OCI-LY7 (cell line): ENCODE measurements at regions not wholly inside any gene's neighbourhood (a gene's known extent, or its start where the extent isn't known, plus 50 kb on each side); places are given as distances from the start of the nearest gene placed in this dataset.

Experiments used
- BruUV-seq: library from RNA; stranded (reverse); fragments of 400-500 nt; replicated peaks from 2 replicates; lab custom pipeline; 2021; lab: Mats Ljungman, UMichigan
- CTCF ChIA-PET: fragments of 300-600 bp; sonication (Branson Sonifier 250); formaldehyde crosslinking; loops from one replicate; lab custom pipeline; 2022; ENCODE audit warnings: antibody characterized with exemption; ENCODE audit not compliant: unreplicated experiment; lab: Charles Lee
- POLR2A ChIA-PET: fragments of 300-600 bp; sonication (Branson Sonifier 250); formaldehyde crosslinking; loops from one replicate; lab custom pipeline; 2022; ENCODE audit warnings: antibody characterized with exemption; lab: Charles Lee
- DNase-seq: peaks from one replicate; pipeline ENCODE4 v3.0.0-alpha.2; 2015; ENCODE audit warnings: low spot score
- H2AFZ ChIP-seq: fragments of 200-600 bp; sonication (generic), shearing (Covaris generic); 2 replicates; pipeline ENCODE4 v1.6.1; 2014; ENCODE audit warnings: mild to moderate bottlenecking, antibody characterized with exemption, low read length, moderate library complexity
- H3K27ac ChIP-seq: fragments of 200-600 bp; sonication (generic); 2 replicates; pipeline ENCODE4 v1.5.1; 2014; ENCODE audit warnings: mixed run types, low read depth, mild to moderate bottlenecking, moderate library complexity, low read length, inconsistent platforms; ENCODE audit not compliant: poor library complexity, severe bottlenecking
- H3K36me3 ChIP-seq: fragments of 200-600 bp; sonication (generic); 2 replicates; pipeline ENCODE4 v1.6.1; 2014; ENCODE audit warnings: mild to moderate bottlenecking, antibody characterized with exemption, low read length, moderate library complexity, mixed read lengths; ENCODE audit not compliant: insufficient read depth
- H3K4me1 ChIP-seq: fragments of 200-600 bp; sonication (generic); 2 replicates; pipeline ENCODE4 v1.5.1; 2014; ENCODE audit warnings: mild to moderate bottlenecking, low read length; ENCODE audit not compliant: insufficient read depth, poor library complexity, severe bottlenecking
- H3K4me2 ChIP-seq: fragments of 200-600 bp; sonication (generic); 2 replicates; pipeline ENCODE4 v1.6.1; 2014; ENCODE audit warnings: mild to moderate bottlenecking, low read length
- H3K4me3 ChIP-seq: fragments of 200-600 bp; sonication (generic); 2 replicates; pipeline ENCODE4 v1.5.1; 2014; ENCODE audit warnings: mild to moderate bottlenecking, low read depth, low read length; ENCODE audit not compliant: poor library complexity, severe bottlenecking
- H3K79me2 ChIP-seq: fragments of 200-600 bp; sonication (generic); 2 replicates; pipeline ENCODE4 v1.6.1; 2016; ENCODE audit warnings: low read depth, mild to moderate bottlenecking, low read length, moderate library complexity, mixed read lengths; ENCODE audit not compliant: insufficient read depth
- H3K9me2 ChIP-seq: fragments of 200-600 bp; sonication (generic); 2 replicates; pipeline ENCODE4 v1.6.1; 2016; ENCODE audit warnings: mild to moderate bottlenecking, low read length, mixed read lengths; ENCODE audit not compliant: insufficient read depth
- H3K9me3 ChIP-seq: fragments of 200-600 bp; sonication (generic); 2 replicates; pipeline ENCODE4 v1.6.1; 2014; ENCODE audit warnings: mild to moderate bottlenecking, mixed run types, low read length, mixed read lengths
- H4K20me1 ChIP-seq: fragments of 200-600 bp; sonication (generic); 2 replicates; pipeline ENCODE4 v1.6.1; 2014; ENCODE audit warnings: mild to moderate bottlenecking, antibody characterized with exemption, low read length, moderate library complexity, mixed read lengths; ENCODE audit not compliant: insufficient read depth
- CTCF ChIP-seq: fragments of 200-600 bp; sonication (generic); conservative IDR thresholded peaks from 2 replicates; pipeline ENCODE4 v1.5.1; 2014; ENCODE audit warnings: mild to moderate bottlenecking, antibody characterized with exemption, low read length, moderate library complexity, mixed read lengths
- EZH2phosphoT487 ChIP-seq: fragments of 200-600 bp; sonication (generic); IDR thresholded peaks from 2 replicates; pipeline ENCODE4 v1.6.1; 2018; ENCODE audit warnings: low read depth, borderline replicate concordance, mild to moderate bottlenecking, mixed run types, antibody characterized with exemption, low read length, moderate library complexity, mixed read lengths
- intact Hi-C: fragments of 100-400 bp; cut with micrococcal nuclease; formaldehyde crosslinking; loops from one replicate; pipeline ENCODE4 v1.10.0; 2022; ENCODE audit not compliant: unreplicated experiment

GRCh38 chr7:136657482-136657921, 210.9 kb upstream of the CHRM2 start:
- H3K79me2 ChIP-seq = no peaks in the 10 kb centered on the region
- no peaks in the 10 kb centered on the region for H3K9me3 ChIP-seq
- no peak for TF ChIP-seq EZH2phosphoT487
- no peak for TF ChIP-seq CTCF
- no TSS peak for BruUV-seq
- CTCF ChIA-PET = no interaction called here
- DNase-seq = no peak
- H3K4me3 ChIP-seq = no peak overlapping the region
- H3K9me2 ChIP-seq = no peaks in the 10 kb centered on the region
- POLR2A ChIA-PET = no interaction called here
- intact Hi-C loops = no loop called here
- no peaks in the 10 kb centered on the region for H4K20me1 ChIP-seq
- peaks cover 11% of the 10 kb centered on the region for H3K4me1 ChIP-seq
- H3K36me3 ChIP-seq = no peaks in the 10 kb centered on the region
- H2AFZ ChIP-seq = peak overlapping the region; percentile 53
- no peak overlapping the region for H3K27ac ChIP-seq
- H3K4me2 ChIP-seq = no peak overlapping the region

GRCh38 chr7:136656516-136656915, 211.9 kb upstream of the CHRM2 start:
- no peaks in the 10 kb centered on the region for H3K36me3 ChIP-seq
- H3K4me2 ChIP-seq = no peak overlapping the region
- no peak overlapping the region for H3K27ac ChIP-seq
- H3K4me1 ChIP-seq = peaks cover 11% of the 10 kb centered on the region
- TF ChIP-seq CTCF = no peak
- no peak for TF ChIP-seq EZH2phosphoT487
- no TSS peak for BruUV-seq
- intact Hi-C loops = no loop called here
- peak overlapping the region; percentile 60; the same call in 1 of the 2 replicates for H2AFZ ChIP-seq
- no peak for DNase-seq
- H3K4me3 ChIP-seq = no peak overlapping the region
- H3K79me2 ChIP-seq = no peaks in the 10 kb centered on the region
- no peaks in the 10 kb centered on the region for H3K9me2 ChIP-seq
- no peaks in the 10 kb centered on the region for H3K9me3 ChIP-seq
- H4K20me1 ChIP-seq = no peaks in the 10 kb centered on the region
- CTCF ChIA-PET = no interaction called here
- POLR2A ChIA-PET = no interaction called here

GRCh38 chr7:136655414-136655813, 213.0 kb upstream of the CHRM2 start:
- Histone ChIP-seq H3K4me3 (no peak overlapping the region), H4K20me1 (no peaks in the 10 kb centered on the region), H3K36me3 (no peaks in the 10 kb centered on the region), H3K79me2 (no peaks in the 10 kb centered on the region), H3K9me2 (no peaks in the 10 kb centered on the region), H3K27ac (no peak overlapping the region), H3K9me3 (no peaks in the 10 kb centered on the region), H2AFZ (peak overlapping the region; percentile 60; the same call in 1 of the 2 replicates), H3K4me2 (no peak overlapping the region), H3K4me1 (peaks cover 11% of the 10 kb centered on the region)
- peak; percentile 27 for DNase-seq
- intact Hi-C loops = no loop called here
- BruUV-seq = no TSS peak
- ChIA-PET POLR2A (interaction anchor here (0.7 to 0.9 kb wide), 2 partner anchors 67 to 159 kb away, joined by 3 to 4 read pairs; no protein-coding TSS in a partner anchor), CTCF (no interaction called here)
- no peak for TF ChIP-seq EZH2phosphoT487
- no peak for TF ChIP-seq CTCF
